GM23248 (cell line): ENCODE measurements at regions not wholly inside any gene's neighbourhood (a gene's known extent, or its start where the extent isn't known, plus 50 kb on each side); places are given as distances from the start of the nearest gene placed in this dataset.

Source experiments
- DNase-seq: peaks from one replicate; pipeline ENCODE4 v3.0.0-alpha.2; 2015
- H2AFZ ChIP-seq: fragments of 200-600 bp; sonication (generic); 2 replicates; pipeline ENCODE4 v1.6.1; 2016; ENCODE audit warnings: antibody characterized with exemption
- H3F3A ChIP-seq: fragments of 200-600 bp; sonication (generic); 2 replicates; pipeline ENCODE4 v1.6.1; 2016; ENCODE audit warnings: mild to moderate bottlenecking, antibody characterized with exemption, mixed run types; ENCODE audit not compliant: insufficient read depth
- H3K27ac ChIP-seq: fragments of 200-600 bp; sonication (generic); 2 replicates; pipeline ENCODE4 v1.5.1; 2016; ENCODE audit warnings: mild to moderate bottlenecking
- H3K27me3 ChIP-seq: fragments of 200-600 bp; sonication (generic); replicated peaks from 2 replicates; pipeline ENCODE4 v1.6.1; 2016; ENCODE audit warnings: mild to moderate bottlenecking; ENCODE audit not compliant: insufficient read depth
- H3K36me3 ChIP-seq: fragments of 200-600 bp; sonication (generic); 2 replicates; pipeline ENCODE4 v1.6.1; 2016; ENCODE audit warnings: low read depth, mild to moderate bottlenecking
- H3K4me1 ChIP-seq: fragments of 200-600 bp; sonication (generic); 2 replicates; pipeline ENCODE4 v1.6.1; 2016; ENCODE audit warnings: mild to moderate bottlenecking; ENCODE audit not compliant: insufficient read depth
- H3K4me2 ChIP-seq: fragments of 200-600 bp; sonication (generic); one replicate; pipeline ENCODE4 v1.6.1; 2016; ENCODE audit warnings: mild to moderate bottlenecking; ENCODE audit not compliant: unreplicated experiment
- H3K4me3 ChIP-seq: fragments of 200-600 bp; sonication (generic); 2 replicates; pipeline ENCODE4 v1.5.1; 2016; ENCODE audit warnings: mild to moderate bottlenecking
- H3K79me2 ChIP-seq: fragments of 200-600 bp; sonication (generic); 2 replicates; pipeline ENCODE4 v1.6.1; 2016; ENCODE audit warnings: mild to moderate bottlenecking; ENCODE audit not compliant: insufficient read depth
- H3K9ac ChIP-seq: fragments of 200-600 bp; sonication (generic); 2 replicates; pipeline ENCODE4 v1.6.1; 2016; ENCODE audit warnings: mild to moderate bottlenecking
- H3K9me2 ChIP-seq: fragments of 200-600 bp; sonication (generic); 2 replicates; pipeline ENCODE4 v1.6.1; 2016; ENCODE audit warnings: mixed run types, mild to moderate bottlenecking, moderate library complexity; ENCODE audit not compliant: insufficient read depth
- H3K9me3 ChIP-seq: fragments of 200-600 bp; sonication (generic); one replicate; pipeline ENCODE4 v1.6.1; 2017; ENCODE audit warnings: low read depth
- H4K20me1 ChIP-seq: fragments of 200-600 bp; sonication (generic); 2 replicates; pipeline ENCODE4 v1.6.0; 2016; ENCODE audit not compliant: insufficient read depth
- EZH2 ChIP-seq: fragments of 200-600 bp; sonication (generic); IDR thresholded peaks from 2 replicates; pipeline ENCODE4 v1.6.1; 2018; ENCODE audit warnings: antibody characterized with exemption, mild to moderate bottlenecking; ENCODE audit not compliant: insufficient read depth, poor library complexity, severe bottlenecking
- EZH2phosphoT487 ChIP-seq: fragments of 200-600 bp; sonication (generic); IDR thresholded peaks from 2 replicates; pipeline ENCODE4 v1.6.1; 2018; ENCODE audit warnings: antibody characterized with exemption, moderate library complexity, mild to moderate bottlenecking, low read depth; ENCODE audit not compliant: insufficient read depth
- WGBS, 2 experiments: methylation state at CpG; one replicate each; pipeline ENCODE4 v1.1.6; 2015 to 2017; ENCODE audit warnings: low lambda C conversion rate in 2 of 2, low coverage in 1 of 2; ENCODE audit errors: missing lambda C conversion rate in 2 of 2; 5-methylcytosine and 5-hydroxymethylcytosine counted together
- in situ Hi-C: fragments of 300-500 bp; cut with MboI; formaldehyde crosslinking; loops from 2 replicates; pipeline ENCODE4 v1.15.0; 2020

DNA sequence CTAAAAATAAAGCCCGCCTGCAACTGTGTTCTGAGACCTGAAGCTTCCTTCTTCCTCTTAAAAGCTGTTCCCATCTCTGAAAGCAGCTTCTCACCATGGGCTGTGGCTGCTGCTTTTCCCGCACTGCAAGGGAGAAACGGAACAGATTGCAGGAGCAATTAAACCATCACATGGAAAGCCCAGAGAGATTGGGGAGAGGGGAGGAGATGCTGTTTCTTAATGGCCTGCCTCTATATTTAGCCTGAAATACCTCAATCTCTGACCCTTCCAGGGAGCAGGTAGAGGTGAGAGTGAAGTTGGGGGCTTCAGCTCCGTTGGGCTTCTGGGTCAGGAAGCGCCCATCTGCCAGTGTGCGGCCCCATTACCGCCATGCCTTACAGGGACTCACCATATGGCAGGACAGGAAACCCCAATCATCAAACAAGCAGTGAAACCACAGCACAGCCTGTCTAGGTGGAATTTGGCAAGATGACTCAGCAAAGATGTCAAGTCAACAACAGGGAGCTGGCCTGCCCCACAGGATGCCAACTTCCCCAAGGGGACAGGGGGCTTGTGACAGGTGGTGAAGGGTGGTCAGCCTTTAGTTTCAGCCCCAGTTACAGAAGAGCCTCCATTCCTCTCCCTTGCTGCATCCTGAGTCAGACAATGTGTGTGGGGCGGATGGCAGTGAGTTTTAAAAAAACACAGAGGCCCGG lies 286.6 kb upstream of the CCL2 start:
- no peaks in the 10 kb centered on the region for H3F3A ChIP-seq
- DNase-seq, result peak; percentile 10
- no peak overlapping the region for H3K9ac ChIP-seq
- no peaks in the 10 kb centered on the region for H4K20me1 ChIP-seq
- H3K27me3 ChIP-seq, result no peaks in the 10 kb centered on the region
- H3K27ac ChIP-seq, result no peak overlapping the region
- H2AFZ ChIP-seq, result no peak overlapping the region
- H3K4me1 ChIP-seq, result no peaks in the 10 kb centered on the region
- no peaks in the 10 kb centered on the region for H3K36me3 ChIP-seq
- H3K4me3 ChIP-seq, result no peak overlapping the region
- H3K9me2 ChIP-seq, result no peaks in the 10 kb centered on the region
- 26 to 29% methylated on average over 9 of the region's 9 CpGs for WGBS, 2 experiments
- H3K79me2 ChIP-seq, result no peaks in the 10 kb centered on the region
- no peaks in the 10 kb centered on the region for H3K9me3 ChIP-seq
- H3K4me2 ChIP-seq, result no peak overlapping the region
- TF ChIP-seq EZH2phosphoT487 (no peak), EZH2 (no peak)
- in situ Hi-C loops, result no loop called here

DNA sequence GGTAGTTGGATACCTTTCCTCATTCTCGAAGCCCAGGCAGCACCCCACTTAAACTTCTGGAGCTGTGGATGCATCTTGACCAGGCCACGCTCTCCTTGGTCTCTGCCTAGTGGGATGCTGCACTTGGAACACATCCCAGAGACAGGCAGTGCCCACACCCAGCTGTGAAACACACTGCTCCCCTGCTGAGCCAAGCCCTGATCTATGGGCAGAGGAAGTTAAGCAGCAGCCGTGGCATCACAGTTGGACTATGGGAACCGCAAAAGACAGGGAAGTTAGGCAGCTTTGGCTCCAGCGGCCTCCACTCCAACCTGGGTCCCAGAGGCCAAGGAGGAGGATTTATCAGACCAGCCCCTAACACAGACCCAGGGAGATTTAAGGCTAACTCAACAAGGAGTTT lies 284.8 kb upstream of the CCL2 start:
- Histone ChIP-seq H3F3A (no peaks in the 10 kb centered on the region), H3K4me3 (no peak overlapping the region), H3K4me2 (no peak overlapping the region), H3K9me2 (no peaks in the 10 kb centered on the region), H3K9me3 (no peaks in the 10 kb centered on the region), H3K27me3 (no peaks in the 10 kb centered on the region), H3K4me1 (no peaks in the 10 kb centered on the region), H3K79me2 (no peaks in the 10 kb centered on the region), H3K27ac (no peak overlapping the region), H3K36me3 (no peaks in the 10 kb centered on the region), H4K20me1 (no peaks in the 10 kb centered on the region), H2AFZ (no peak overlapping the region), H3K9ac (no peak overlapping the region)
- DNase-seq, result no peak
- TF ChIP-seq EZH2 (no peak), EZH2phosphoT487 (no peak)
- 17 to 18% methylated on average over 5 of the region's 5 CpGs for WGBS, 2 experiments
- in situ Hi-C loops, result no loop called here

DNA sequence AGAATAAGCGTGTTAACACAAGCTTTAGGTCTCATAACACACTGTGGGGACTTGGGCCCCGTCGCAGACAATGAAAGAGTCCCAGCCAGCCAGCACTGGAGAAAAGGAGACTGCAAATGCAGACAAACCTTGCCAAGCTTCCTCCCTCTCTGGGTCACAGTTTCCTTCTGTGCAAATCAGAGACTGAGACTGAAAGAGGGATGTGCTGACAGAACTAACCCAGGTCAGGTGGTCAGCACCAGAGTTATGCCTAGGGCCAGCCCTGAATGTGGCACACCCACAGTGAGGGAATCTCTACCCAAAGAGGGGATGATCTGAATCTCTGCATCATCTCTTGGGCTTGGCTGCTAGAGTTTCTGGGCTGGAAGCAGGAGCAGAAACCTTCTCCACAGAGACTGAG lies 282.3 kb upstream of the CCL2 start:
- TF ChIP-seq EZH2 (no peak), EZH2phosphoT487 (no peak)
- Histone ChIP-seq H3K4me3 (no peak overlapping the region), H3K79me2 (no peaks in the 10 kb centered on the region), H3K27ac (no peak overlapping the region), H3K9me2 (no peaks in the 10 kb centered on the region), H3K4me1 (no peaks in the 10 kb centered on the region), H3K9me3 (no peaks in the 10 kb centered on the region), H3K9ac (no peak overlapping the region), H4K20me1 (no peaks in the 10 kb centered on the region), H3K27me3 (no peaks in the 10 kb centered on the region), H3K36me3 (no peaks in the 10 kb centered on the region), H3F3A (no peaks in the 10 kb centered on the region), H3K4me2 (no peak overlapping the region), H2AFZ (no peak overlapping the region)
- 0 to 12% methylated on average over 3 of the region's 3 CpGs for WGBS, 2 experiments
- DNase-seq, result no peak
- in situ Hi-C loops, result no loop called here

DNA sequence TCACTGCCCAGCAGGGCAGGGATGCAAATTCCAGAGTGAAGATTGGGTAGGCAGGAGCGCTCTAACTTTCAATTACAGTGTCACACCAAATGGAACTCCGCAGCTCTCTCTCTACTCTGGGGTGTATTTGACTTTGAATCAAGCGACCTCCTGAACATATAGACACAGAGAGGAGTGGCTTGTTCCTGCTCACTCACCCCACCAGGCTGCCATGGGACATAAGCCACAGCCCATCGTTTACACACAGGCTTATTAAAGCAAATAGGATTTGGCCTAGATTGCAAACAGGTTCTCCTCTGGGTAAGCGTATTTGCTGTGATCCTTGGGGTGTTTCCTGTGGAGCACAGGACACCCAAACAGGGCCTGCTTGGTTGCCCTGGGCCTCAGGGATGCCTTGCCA lies 281.6 kb upstream of the CCL2 start:
- Histone ChIP-seq H3K79me2 (no peaks in the 10 kb centered on the region), H3K9me3 (no peaks in the 10 kb centered on the region), H3K27me3 (no peaks in the 10 kb centered on the region), H3K36me3 (no peaks in the 10 kb centered on the region), H3K9me2 (no peaks in the 10 kb centered on the region), H3K4me3 (no peak overlapping the region), H3K27ac (no peak overlapping the region), H3K9ac (no peak overlapping the region), H3K4me1 (no peaks in the 10 kb centered on the region), H3F3A (no peaks in the 10 kb centered on the region), H2AFZ (no peak overlapping the region), H3K4me2 (no peak overlapping the region), H4K20me1 (no peaks in the 10 kb centered on the region)
- TF ChIP-seq EZH2phosphoT487, result no peak
- TF ChIP-seq EZH2, result no peak
- no peak for DNase-seq
- 21 to 37% methylated on average over 5 of the region's 5 CpGs for WGBS, 2 experiments
- in situ Hi-C loops, result no loop called here

DNA sequence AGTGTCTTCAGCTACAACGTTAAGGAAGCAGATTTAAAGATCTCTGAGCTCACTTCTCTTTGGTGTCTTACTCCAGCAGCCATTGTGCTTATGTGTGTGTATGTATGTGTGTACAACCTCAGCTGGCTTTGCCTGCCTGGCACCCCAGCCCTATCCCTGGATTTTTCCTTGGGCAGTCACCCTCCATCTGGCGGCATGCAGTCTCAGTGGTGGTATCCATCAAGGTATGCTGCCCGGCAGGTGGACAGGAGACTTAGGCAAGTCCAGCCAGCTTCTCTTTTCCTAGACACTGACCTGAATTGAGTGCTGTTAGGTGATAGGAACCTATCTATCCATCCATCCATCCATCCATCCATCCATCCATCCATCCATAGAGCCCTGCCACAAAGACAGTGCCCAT lies 280.8 kb upstream of the CCL2 start:
- no peak overlapping the region for H3K4me2 ChIP-seq
- no peaks in the 10 kb centered on the region for H3K27me3 ChIP-seq
- no peak overlapping the region for H3K9ac ChIP-seq
- no peaks in the 10 kb centered on the region for H3K9me2 ChIP-seq
- WGBS, 2 experiments, result 42 to 49% methylated on average over 3 of the region's 3 CpGs
- TF ChIP-seq EZH2phosphoT487 (no peak), EZH2 (no peak)
- H4K20me1 ChIP-seq, result no peaks in the 10 kb centered on the region
- H3K9me3 ChIP-seq, result no peaks in the 10 kb centered on the region
- H3K4me3 ChIP-seq, result no peak overlapping the region
- in situ Hi-C loops, result no loop called here
- DNase-seq, result no peak
- H3F3A ChIP-seq, result no peaks in the 10 kb centered on the region
- no peak overlapping the region for H2AFZ ChIP-seq
- no peaks in the 10 kb centered on the region for H3K79me2 ChIP-seq
- H3K4me1 ChIP-seq, result no peaks in the 10 kb centered on the region
- H3K36me3 ChIP-seq, result no peaks in the 10 kb centered on the region
- H3K27ac ChIP-seq, result no peak overlapping the region
